ENCODE measurements at regions not wholly inside any gene's neighbourhood (a gene's known extent, or its start where the extent isn't known, plus 50 kb on each side); places are given as distances from the start of the nearest gene placed in this dataset.
"Not testable (repeated sequence)": the region's sequence is repeated elsewhere in the genome, so short reads cannot be mapped to it uniquely, and the experiment has no call there.

- TF ChIP-seq CTCF, POLR2A (IDR thresholded peaks at IDR 0.05): not testable (repeated sequence)
These were observed 70.1 kb upstream of the TPTE start for GRCh38 chr21:10451274-10451673.
